Kidney (tissue), 13 donors: ENCODE measurements at regions not wholly inside any gene's neighbourhood (a gene's known extent, or its start where the extent isn't known, plus 50 kb on each side); places are given as distances from the start of the nearest gene placed in this dataset.

ENCODE experiments used
- DNase-seq, 5 donors: peaks; one replicate each; pipeline ENCODE4 v3.0.0-alpha.2; 2013 to 2020
- FAIRE-seq: peaks from 2 replicates; lab custom pipeline; 2012; peaks lifted over from hg19 to GRCh38; lab: Jason Lieb, UNC
- H3K27ac ChIP-seq, 2 donors: one replicate each; pipeline ENCODE4 v1.7.0; 2013; ENCODE audit warnings: low read depth in 2 of 2, low read length in 2 of 2, inconsistent platforms in 1 of 2
- H3K27me3 ChIP-seq: one replicate; pipeline ENCODE4 v1.7.1; 2013; ENCODE audit warnings: low read length, inconsistent platforms; ENCODE audit not compliant: control insufficient read depth, insufficient read depth
- H3K36me3 ChIP-seq, 3 donors: one replicate each; pipeline versions ENCODE4 v1.7.0 to v1.7.1; 2013; ENCODE audit warnings: low read length in 3 of 3, control low read depth in 1 of 3, inconsistent platforms in 1 of 3; ENCODE audit not compliant: insufficient read depth in 3 of 3, control insufficient read depth in 2 of 3
- H3K4me1 ChIP-seq, 3 donors: one replicate each; pipeline versions ENCODE4 v1.7.0 to v1.7.1; 2013; ENCODE audit warnings: low read length in 3 of 3, inconsistent platforms in 1 of 3, low read depth in 1 of 3; ENCODE audit not compliant: control insufficient read depth in 2 of 3, insufficient read depth in 2 of 3
- H3K4me3 ChIP-seq, 3 donors: one replicate each; pipeline versions ENCODE4 v1.7.0 to v1.8.1; 2013; ENCODE audit warnings: low read length in 3 of 3, control low read depth in 1 of 3, inconsistent platforms in 1 of 3
- H3K9ac ChIP-seq, 3 donors: one replicate each; pipeline versions ENCODE4 v1.7.0 to v1.7.1; 2013; ENCODE audit warnings: low read length in 3 of 3, control low read depth in 1 of 3, inconsistent platforms in 1 of 3
- H3K9me3 ChIP-seq, 3 donors: one replicate each; pipeline versions ENCODE4 v1.7.0 to v1.7.1; 2013; ENCODE audit warnings: low read length in 3 of 3, control low read depth in 1 of 3, inconsistent platforms in 1 of 3; ENCODE audit not compliant: control insufficient read depth in 2 of 3, insufficient read depth in 1 of 3
- intact Hi-C: fragments of 100-400 bp; cut with DNase I; formaldehyde crosslinking; loops from one replicate; pipeline ENCODE4 v1.11.1; 2022
- TF ChIP-seq, protein P1 (sequence below): IDR thresholded peaks from 3 replicates; pipeline ENCODE4 v1.5.1; 2012; ENCODE audit warnings: mild to moderate bottlenecking, moderate library complexity, borderline replicate concordance; ENCODE audit not compliant: insufficient read depth; ENCODE audit errors: extremely low read depth
- donor health status: control.
- donor health status: control.
- donor health status: control.
- donor health status: control.
- donor health status: control.
- donor health status: DM: yes; HTN: yes; CAD: no.
- donor health status: Normal renal cell carcinoma (clear cell type).

DNA sequence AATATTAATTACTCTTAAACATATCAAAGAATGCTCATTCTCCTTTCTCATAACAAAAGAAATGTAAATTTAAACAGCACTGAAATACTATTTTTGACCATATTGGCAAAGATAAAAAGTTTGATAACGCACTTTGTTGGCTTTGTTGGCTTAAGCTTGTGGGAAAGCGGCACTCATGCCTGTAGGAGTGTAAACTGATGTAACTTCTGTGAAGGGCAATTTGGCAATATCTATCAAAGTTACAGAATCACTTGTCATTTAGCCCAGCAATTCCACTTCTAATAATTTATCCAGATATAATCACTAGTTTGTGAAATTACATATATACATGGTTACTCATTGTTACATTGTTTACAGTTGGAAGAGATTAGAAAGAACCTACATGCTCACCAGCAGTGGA lies 96.3 kb upstream of the FOXN2 start:
- H3K36me3 ChIP-seq, result no peaks in the 10 kb centered on the region

DNA sequence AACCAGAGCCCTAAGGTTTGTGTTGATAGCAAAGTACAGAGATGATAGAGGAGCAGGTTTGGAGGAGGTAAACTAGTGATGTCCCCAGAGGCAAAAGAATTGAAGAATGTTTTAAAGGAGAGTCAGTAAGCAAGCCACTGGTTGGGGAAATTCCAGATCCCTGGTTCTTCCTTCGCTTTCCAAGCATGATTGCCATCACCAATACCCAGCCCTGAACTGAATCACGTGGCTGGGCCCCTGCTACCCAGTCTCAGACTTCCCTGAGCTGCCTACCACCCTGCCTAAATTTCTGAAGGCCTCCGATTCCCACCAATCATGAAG lies 95.3 kb upstream of the FOXN2 start:
- Histone ChIP-seq H3K9ac (no peak overlapping the region), H3K27ac (no peak overlapping the region), H3K4me1 (peaks cover 0 to 2% (median 0%) of the 10 kb centered on the region in 3 donors), H3K4me3 (no peak overlapping the region), H3K9me3 (no peaks in the 10 kb centered on the region), H3K27me3 (no peaks in the 10 kb centered on the region), H3K36me3 (no peaks in the 10 kb centered on the region)
- intact Hi-C loops, result no loop called here
- DNase-seq, result no peak
- no peak for FAIRE-seq
- TF ChIP-seq, protein P1, sequence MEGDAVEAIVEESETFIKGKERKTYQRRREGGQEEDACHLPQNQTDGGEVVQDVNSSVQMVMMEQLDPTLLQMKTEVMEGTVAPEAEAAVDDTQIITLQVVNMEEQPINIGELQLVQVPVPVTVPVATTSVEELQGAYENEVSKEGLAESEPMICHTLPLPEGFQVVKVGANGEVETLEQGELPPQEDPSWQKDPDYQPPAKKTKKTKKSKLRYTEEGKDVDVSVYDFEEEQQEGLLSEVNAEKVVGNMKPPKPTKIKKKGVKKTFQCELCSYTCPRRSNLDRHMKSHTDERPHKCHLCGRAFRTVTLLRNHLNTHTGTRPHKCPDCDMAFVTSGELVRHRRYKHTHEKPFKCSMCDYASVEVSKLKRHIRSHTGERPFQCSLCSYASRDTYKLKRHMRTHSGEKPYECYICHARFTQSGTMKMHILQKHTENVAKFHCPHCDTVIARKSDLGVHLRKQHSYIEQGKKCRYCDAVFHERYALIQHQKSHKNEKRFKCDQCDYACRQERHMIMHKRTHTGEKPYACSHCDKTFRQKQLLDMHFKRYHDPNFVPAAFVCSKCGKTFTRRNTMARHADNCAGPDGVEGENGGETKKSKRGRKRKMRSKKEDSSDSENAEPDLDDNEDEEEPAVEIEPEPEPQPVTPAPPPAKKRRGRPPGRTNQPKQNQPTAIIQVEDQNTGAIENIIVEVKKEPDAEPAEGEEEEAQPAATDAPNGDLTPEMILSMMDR, result no peak

More for the DNA sequence above, 96.3 kb upstream of the FOXN2 start:
- intact Hi-C loops, result no loop called here
- TF ChIP-seq, protein P1, result no peak
- no peak for FAIRE-seq
- Histone ChIP-seq H3K27me3 (no peaks in the 10 kb centered on the region), H3K4me3 (no peak overlapping the region), H3K27ac (no peak overlapping the region), H3K9ac (no peak overlapping the region), H3K4me1 (peaks cover 0 to 2% (median 0%) of the 10 kb centered on the region in 3 donors), H3K9me3 (no peaks in the 10 kb centered on the region)
- DNase-seq, result no peak

DNA sequence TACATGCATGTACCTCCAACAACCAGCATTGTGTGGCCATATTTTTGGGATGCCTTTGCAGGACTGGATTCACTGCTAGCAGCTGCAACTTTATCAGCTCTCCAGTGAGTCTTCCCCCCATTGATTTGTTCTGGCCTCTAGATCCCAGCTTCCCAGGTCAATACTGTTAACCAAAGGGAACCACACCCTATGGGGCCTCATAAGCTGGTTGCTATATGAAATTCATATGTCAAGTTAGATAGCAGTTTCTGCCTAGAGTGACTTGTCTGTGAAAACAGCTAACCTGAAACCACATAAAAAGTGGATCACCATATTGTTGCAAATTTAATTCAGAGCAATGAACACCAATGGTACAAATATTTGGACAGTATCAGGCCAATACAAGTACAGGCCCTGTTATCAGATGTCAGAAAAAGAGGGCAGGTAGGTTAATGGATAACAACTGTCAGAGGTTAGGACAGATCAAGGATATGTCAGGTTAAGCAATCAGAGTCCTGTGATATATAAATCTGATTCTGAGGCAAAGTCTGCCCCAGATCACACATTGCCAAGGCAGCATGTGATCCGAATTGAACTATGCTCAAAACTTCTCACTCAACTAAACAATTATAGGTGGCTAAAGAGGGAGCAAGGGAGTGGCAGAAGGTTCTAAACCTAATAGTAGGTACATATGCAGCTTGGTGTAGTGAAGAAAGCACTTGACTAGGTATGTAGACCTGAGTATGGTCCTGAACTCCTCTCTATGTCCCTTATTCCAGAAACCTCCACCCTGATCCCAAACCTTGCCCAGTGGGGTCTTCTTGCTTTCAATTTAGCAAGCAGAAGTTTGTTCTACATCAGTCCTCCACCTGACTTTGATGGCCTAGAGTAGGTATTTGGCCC lies 94.7 kb upstream of the FOXN2 start:
- Histone ChIP-seq H3K36me3 (no peaks in the 10 kb centered on the region), H3K9ac (no peak overlapping the region), H3K27me3 (no peaks in the 10 kb centered on the region), H3K27ac (no peak overlapping the region), H3K4me3 (no peak overlapping the region), H3K9me3 (no peaks in the 10 kb centered on the region), H3K4me1 (peaks cover 0 to 2% (median 0%) of the 10 kb centered on the region in 3 donors)
- DNase-seq, result no peak
- TF ChIP-seq, protein P1, result no peak
- intact Hi-C loops, result no loop called here
- no peak for FAIRE-seq

DNA sequence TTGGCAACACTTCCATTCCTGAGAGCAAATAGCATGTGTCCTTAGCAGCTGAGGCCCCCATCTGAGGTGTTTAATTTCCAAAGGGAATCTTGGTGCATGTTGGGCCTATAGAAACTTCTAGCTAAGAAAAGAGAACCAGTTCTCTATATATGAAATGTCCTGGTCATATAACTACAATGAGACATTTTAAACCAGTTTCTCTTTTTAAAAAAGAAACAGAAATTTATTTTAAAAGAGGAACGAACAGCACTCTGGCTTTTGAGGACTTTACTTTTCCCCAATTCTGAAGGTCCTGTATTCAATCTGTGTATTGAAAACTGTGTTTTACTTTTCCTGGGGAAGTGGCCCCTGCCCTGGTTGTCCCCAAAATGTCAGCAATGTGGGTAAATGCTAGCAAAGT lies 94.0 kb upstream of the FOXN2 start:
- no peak for FAIRE-seq
- Histone ChIP-seq H3K27ac (no peak overlapping the region), H3K36me3 (no peaks in the 10 kb centered on the region)

More for the DNA sequence above, 94.0 kb upstream of the FOXN2 start:
- Histone ChIP-seq H3K4me1 (peaks cover 0 to 2% (median 0%) of the 10 kb centered on the region in 3 donors), H3K27me3 (no peaks in the 10 kb centered on the region), H3K9me3 (no peaks in the 10 kb centered on the region), H3K9ac (no peak overlapping the region), H3K4me3 (no peak overlapping the region)
- intact Hi-C loops, result no loop called here
- DNase-seq, result no peak
- TF ChIP-seq, protein P1, result no peak
